ENCODE measurements at regions not wholly inside any gene's neighbourhood (a gene's known extent, or its start where the extent isn't known, plus 50 kb on each side); places are given as distances from the start of the nearest gene placed in this dataset.
A peak's percentile ranks its signal among the peaks of the same experiment; 100 is the strongest.

DNA sequence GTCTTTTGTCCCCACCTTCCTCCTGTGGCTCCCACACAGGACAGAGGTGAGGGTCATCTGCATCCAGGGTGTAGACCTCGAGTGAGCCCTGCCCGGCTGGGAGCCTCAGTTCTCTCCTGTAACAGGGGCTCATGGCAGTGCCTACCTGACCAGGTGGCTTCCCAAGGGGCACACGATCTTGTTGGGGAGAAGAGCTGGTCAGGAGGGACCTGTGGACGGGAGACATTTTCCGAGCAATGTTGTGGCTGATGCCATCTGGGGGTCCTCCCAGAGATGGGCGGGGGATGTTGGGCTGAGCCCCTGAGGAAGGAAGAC is 51.9 kb downstream of the CEBPB start:
- no TSS peak for BruUV-seq (replicated peaks)
- H3K4me3 ChIP-seq (replicated peaks in 1 of 3; ENCODE audit: insufficient read depth in 1 of 3, low read depth in 1 of 3, low read length in 3 of 3): no peak overlapping the region
- no peaks in the 10 kb centered on the region for H3K9me3 ChIP-seq (replicated peaks; ENCODE audit: control insufficient read depth, insufficient read depth, low read length)
- no peak for FAIRE-seq
- peaks cover 10 to 16% of the 10 kb centered on the region in 2 experiments for H3K27me3 ChIP-seq (ENCODE audit: control insufficient read depth in 2 of 2, insufficient read depth in 2 of 2, low read length in 2 of 2)
- H3K27ac ChIP-seq (ENCODE audit: insufficient read depth, low read depth, low read length): no peak overlapping the region
- no peak overlapping the region for H2AFZ ChIP-seq (ENCODE audit: low read depth, low read length)
- dilution Hi-C loops (cut with MboI; ENCODE audit: extremely low pct_ligation_motif_present, low sequenced_read_pairs) (no loop called here), intact Hi-C loops (cut with micrococcal nuclease) (no loop called here)
- no peak overlapping the region for H3K9ac ChIP-seq (replicated peaks; ENCODE audit: extremely low read depth, insufficient read depth, low read length)
- H3K36me3 ChIP-seq (ENCODE audit: control insufficient read depth in 2 of 2, extremely low read depth in 1 of 2, insufficient read depth in 2 of 2, low read length in 2 of 2): no peaks in the 10 kb centered on the region
- H3K4me2 ChIP-seq (ENCODE audit: insufficient read depth, low read length): no peak overlapping the region
- DNase-seq (ENCODE audit: low read depth, low spot score): no peak
- no peaks in the 10 kb centered on the region for H3K4me1 ChIP-seq (ENCODE audit: control insufficient read depth, extremely low read depth, insufficient read depth, low read length)
- TF ChIP-seq POLR2A (IDR thresholded peaks at IDR 0.05; ENCODE audit: low read depth, low read length) (no peak), EZH2 (IDR thresholded peaks at IDR 0.05; ENCODE audit: borderline replicate concordance, low read depth, low read length, severe bottlenecking) (peak; percentile 42)
- TF ChIP-seq, protein P1, sequence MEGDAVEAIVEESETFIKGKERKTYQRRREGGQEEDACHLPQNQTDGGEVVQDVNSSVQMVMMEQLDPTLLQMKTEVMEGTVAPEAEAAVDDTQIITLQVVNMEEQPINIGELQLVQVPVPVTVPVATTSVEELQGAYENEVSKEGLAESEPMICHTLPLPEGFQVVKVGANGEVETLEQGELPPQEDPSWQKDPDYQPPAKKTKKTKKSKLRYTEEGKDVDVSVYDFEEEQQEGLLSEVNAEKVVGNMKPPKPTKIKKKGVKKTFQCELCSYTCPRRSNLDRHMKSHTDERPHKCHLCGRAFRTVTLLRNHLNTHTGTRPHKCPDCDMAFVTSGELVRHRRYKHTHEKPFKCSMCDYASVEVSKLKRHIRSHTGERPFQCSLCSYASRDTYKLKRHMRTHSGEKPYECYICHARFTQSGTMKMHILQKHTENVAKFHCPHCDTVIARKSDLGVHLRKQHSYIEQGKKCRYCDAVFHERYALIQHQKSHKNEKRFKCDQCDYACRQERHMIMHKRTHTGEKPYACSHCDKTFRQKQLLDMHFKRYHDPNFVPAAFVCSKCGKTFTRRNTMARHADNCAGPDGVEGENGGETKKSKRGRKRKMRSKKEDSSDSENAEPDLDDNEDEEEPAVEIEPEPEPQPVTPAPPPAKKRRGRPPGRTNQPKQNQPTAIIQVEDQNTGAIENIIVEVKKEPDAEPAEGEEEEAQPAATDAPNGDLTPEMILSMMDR (IDR thresholded peaks at IDR 0.05; ENCODE audit: extremely low read depth in 1 of 2, insufficient read depth in 1 of 2, low read depth in 1 of 2, low read length in 2 of 2): no peak
- no peaks in the 10 kb centered on the region for H4K20me1 ChIP-seq (replicated peaks; ENCODE audit: control insufficient read depth, extremely low read depth, insufficient read depth, low read length)
- ChIA-PET CTCF (no interaction called here), POLR2A (no interaction called here)
- H3K9me1 ChIP-seq (replicated peaks; ENCODE audit: control insufficient read depth, extremely low read depth, insufficient read depth, low read length): no peaks in the 10 kb centered on the region
- no peaks in the 10 kb centered on the region for H3K79me2 ChIP-seq (ENCODE audit: control insufficient read depth, insufficient read depth, low read length)

DNA sequence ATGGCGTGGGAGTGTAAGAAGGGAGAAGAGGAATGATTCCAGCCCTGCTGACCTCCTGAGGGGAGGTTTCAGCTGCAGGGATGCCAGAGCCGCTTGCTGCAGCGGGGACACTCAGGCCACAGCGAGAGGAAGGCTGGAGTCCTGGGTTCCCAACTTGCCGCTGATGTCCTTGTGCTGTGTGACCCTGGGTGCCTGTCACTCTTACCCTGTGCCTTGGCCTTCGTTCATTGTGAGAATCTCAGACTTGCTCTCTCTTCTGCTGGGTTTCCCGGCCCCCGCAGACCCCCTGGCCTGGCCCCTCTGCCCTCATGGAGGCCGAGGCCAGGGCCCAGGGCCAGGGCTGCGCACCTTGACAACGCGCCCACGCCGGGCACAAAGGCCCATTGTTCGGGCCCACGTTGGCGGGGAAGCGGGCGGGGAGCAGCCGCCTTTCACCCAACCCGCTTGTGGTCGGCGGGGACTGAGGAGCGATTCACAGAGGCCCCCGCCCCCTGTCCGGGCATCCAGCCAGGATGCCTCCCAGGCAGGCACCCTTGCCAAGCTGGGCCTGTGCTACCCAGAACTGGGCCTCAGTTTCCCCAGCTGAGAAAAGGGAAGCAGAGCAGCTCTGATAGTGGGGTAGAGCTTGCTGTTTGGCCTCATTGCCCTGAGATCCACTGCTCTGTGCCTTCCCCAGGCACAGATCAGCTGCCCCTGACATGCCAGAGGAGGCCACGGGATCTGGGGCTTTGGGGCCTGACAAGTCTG is 52.4 kb downstream of the CEBPB start:
- CTCF ChIA-PET: no interaction called here
- Histone ChIP-seq H3K4me3 (replicated peaks in 1 of 3; ENCODE audit: insufficient read depth in 1 of 3, low read depth in 1 of 3, low read length in 3 of 3) (no peak overlapping the region), H2AFZ (ENCODE audit: low read depth, low read length) (no peak overlapping the region), H3K27me3 (ENCODE audit: control insufficient read depth in 2 of 2, insufficient read depth in 2 of 2, low read length in 2 of 2) (peaks cover 10 to 16% of the 10 kb centered on the region in 2 experiments), H3K9me1 (replicated peaks; ENCODE audit: control insufficient read depth, extremely low read depth, insufficient read depth, low read length) (no peaks in the 10 kb centered on the region), H3K36me3 (ENCODE audit: control insufficient read depth in 2 of 2, extremely low read depth in 1 of 2, insufficient read depth in 2 of 2, low read length in 2 of 2) (no peaks in the 10 kb centered on the region), H3K4me2 (ENCODE audit: insufficient read depth, low read length) (no peak overlapping the region), H3K4me1 (ENCODE audit: control insufficient read depth, extremely low read depth, insufficient read depth, low read length) (no peaks in the 10 kb centered on the region), H3K79me2 (ENCODE audit: control insufficient read depth, insufficient read depth, low read length) (no peaks in the 10 kb centered on the region), H3K9ac (replicated peaks; ENCODE audit: extremely low read depth, insufficient read depth, low read length) (no peak overlapping the region), H3K27ac (ENCODE audit: insufficient read depth, low read depth, low read length) (no peak overlapping the region), H4K20me1 (replicated peaks; ENCODE audit: control insufficient read depth, extremely low read depth, insufficient read depth, low read length) (no peaks in the 10 kb centered on the region), H3K9me3 (replicated peaks; ENCODE audit: control insufficient read depth, insufficient read depth, low read length) (no peaks in the 10 kb centered on the region)
- no peak for TF ChIP-seq FOS (IDR thresholded peaks at IDR 0.05; ENCODE audit: borderline replicate concordance, insufficient read depth, low read length)
- TF ChIP-seq EZH2 (IDR thresholded peaks at IDR 0.05; ENCODE audit: borderline replicate concordance, low read depth, low read length, severe bottlenecking): peak; percentile 21
- intact Hi-C loops (cut with micrococcal nuclease) (no loop called here), dilution Hi-C loops (cut with MboI; ENCODE audit: extremely low pct_ligation_motif_present, low sequenced_read_pairs) (no loop called here)
- DNase-seq (ENCODE audit: low read depth, low spot score) (no peak), FAIRE-seq (no peak)
- POLR2A ChIA-PET: no interaction called here
- BruUV-seq (replicated peaks): no TSS peak

All from endothelial cell of umbilical vein (primary cell).